Inferior parietal cortex (tissue), 1 donor: ENCODE measurements at regions not wholly inside any gene's neighbourhood (a gene's known extent, or its start where the extent isn't known, plus 50 kb on each side); places are given as distances from the start of the nearest gene placed in this dataset.
A peak's percentile ranks its signal among the peaks of the same experiment; 100 is the strongest.

Experiments
- DNase-seq: peaks from one replicate; pipeline ENCODE4 v3.0.0-alpha.2; 2016; ENCODE audit errors: extremely low spot score

DNA sequence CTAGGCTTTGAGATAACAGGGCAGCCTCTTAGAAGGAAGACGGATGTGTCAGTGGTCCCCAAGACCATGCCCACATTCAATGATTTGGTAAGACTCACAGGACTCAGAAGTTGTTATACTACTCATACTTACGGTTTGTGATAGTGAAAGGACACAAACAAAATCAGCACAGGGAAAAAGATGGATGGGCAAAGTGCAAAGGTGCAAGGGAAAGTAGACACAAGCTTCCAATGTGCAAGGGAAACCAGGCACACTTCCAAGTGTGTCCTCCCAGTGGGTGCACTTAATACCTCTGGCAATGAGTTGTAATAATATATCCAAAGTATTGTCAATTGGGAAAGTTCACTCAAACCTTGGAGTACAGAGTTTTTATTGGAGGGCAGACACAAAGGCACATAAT, 53.8 kb upstream of the VCX start:
- no peak for DNase-seq

DNA sequence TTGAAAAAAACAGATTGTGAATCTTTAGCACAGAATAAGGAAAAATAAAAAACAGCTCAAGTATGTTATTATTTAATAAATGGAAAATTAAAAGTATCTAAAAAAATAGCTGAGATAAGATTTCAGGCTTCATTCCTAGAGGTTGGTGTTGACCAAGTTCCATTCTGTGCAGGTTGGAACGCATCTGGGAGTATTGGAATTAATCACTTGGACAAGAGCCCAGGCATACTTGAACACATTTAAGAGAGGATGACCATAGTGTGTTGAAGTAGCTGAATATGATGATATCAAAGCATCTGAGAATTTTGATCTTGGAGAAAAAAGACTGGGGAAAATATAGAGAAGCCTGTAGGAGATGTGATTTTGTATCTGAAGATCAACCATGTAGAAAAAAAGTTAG, 54.6 kb upstream of the VCX start:
- no peak for DNase-seq

DNA sequence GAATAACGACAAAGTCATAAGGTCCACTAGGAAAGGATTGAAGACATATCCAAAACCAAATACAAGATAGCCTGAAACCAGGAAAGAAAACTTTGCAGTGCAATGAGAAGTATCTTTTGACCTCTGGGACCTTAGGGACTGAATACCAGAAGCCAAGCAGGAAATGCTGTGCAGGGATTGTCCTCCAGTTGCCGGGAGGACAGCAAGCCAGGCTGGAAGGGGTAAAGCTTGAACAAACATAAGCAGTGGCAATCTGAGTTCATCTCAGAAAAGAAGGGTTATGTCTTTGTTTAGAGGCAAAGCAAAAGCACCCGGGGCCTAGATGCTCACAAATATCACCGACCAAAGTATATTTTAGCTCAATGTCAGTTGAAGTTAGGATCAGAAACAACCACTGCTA, 55.3 kb upstream of the VCX start:
- no peak for DNase-seq

DNA sequence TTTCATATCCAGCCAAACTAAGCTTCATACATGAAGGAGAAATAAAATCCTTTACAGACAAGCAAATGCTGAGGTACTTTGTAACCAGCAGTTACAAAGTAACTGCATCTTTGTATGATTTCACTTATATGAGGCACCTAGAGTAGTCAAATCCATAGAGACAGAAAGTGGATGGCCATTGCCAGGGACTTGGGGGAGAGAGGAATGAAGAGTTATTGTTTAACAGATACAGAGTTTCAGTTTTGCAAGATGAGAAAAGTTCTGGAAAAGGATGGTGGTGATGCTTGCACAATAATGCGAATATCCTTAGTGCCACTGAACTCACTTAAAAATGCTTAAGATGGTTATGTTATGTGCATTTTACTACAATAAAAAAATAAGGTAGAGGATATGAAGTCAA, 58.4 kb upstream of the VCX start:
- DNase-seq: no peak

DNA sequence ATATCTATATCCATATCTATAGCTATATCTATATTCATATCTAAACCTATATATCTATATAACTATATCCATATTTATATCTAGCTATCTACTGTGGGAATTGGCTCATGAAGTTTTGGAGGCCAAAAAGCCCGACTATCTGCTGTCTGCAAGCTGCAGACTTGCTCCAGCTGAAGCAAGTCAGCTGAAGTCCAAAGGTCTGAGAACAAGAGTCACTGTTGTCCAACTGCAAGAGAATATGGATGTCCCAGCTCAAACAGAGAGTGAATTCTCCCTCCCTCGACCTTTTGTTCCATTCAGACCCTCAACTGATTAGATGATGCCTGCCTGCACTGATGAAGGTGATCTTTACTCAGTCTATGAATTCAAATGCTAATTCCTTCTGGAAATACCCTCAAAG, 63.3 kb upstream of the VCX start:
- DNase-seq: no peak

GRCh38 chrX:7775987-7776386, 67.0 kb upstream of the VCX start:
- no peak for DNase-seq

DNA sequence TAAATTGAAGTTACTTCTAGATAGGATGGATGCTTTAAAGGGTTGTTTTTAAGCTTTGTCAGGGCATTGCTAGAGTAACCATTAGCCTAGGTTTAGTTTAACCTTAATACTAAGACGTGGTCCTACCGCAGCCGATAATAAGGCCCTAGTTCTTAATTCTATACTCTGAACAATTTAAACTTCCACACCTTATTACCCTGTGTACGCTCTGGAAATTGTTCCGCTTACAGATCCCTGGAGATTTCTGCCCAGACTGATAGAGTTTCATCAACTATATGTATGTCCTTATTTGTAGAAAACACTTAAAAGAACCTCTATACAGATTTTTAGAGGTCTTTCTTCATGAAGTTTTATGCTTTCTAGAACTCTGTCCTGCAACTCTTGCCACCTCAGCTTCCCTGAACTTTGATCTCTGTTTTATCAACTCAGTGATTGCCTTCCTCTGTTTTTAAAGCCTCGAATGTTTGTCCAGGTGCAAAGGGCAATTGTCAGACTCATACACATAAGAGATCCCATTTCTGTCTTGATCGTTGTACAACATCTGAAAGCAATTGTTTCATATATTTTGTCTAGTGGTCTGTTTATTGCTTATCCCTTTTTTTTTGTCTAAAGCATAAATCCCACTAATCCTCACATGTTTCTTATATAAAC, 71.1 kb upstream of the VCX start:
- DNase-seq: no peak

DNA sequence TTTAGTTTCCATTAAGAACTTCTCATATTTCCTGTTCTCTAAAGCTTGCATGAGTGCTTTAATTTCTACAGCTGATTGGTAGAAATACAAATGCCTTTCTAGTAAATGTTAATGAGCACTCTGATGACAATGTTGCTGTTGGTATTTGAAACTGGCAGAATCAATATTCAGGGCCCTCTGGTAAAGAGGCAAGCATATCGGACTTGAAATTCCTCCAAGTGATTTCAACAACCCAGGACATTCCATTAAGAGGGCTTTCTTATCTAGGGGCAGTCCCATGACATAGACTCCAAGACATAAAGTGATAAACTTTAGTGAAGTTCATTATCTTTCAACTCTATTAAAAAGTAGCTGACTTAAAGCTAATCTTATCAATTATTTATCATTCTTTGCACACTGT, 83.1 kb upstream of the VCX start:
- no peak for DNase-seq

- no peak for DNase-seq
Observed at GRCh38 chrX:7746856-7747255, 96.1 kb upstream of the VCX start.

DNA sequence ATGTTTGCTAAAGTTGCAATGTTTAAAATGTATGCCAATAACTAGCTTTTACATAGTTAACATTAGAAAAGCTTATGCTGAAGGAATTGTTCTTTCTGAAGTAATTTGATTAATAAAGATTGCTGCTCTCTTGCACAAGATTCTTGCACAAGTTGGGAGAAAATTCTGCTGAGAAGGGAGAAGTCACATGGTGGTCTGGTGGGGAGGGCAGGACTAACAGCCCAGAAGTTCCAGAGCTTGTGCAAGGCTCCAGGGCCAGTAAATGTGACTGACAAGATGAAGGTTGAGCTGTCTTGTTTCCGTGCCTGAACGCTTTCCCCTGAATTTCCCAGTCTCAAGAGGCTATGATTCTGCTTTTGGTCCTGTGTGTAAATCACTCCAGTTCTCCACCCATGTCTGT, 112.9 kb upstream of the VCX start:
- DNase-seq: no peak

GRCh38 chrX:7720519-7720918, 122.5 kb upstream of the VCX start:
- DNase-seq: no peak

DNA sequence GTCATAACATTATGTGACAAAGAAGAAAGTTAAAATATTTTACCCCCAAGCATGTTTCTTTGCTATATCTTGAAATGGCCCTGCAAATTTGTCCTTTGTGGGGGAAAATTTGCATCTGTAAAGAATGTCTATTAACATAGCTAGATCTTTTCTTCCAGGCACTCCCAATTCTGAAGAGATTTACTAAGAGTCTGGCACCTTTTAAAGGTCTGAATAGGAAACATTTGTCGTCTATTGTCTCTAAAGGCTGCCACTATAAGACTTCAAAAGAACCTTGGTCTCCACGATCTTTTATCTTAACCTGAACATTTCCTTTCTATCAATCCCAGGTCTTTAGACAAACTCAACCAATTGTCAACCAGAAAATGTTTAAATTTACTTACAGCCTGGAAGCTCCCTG, 128.6 kb upstream of the VCX start:
- no peak for DNase-seq

- DNase-seq: no peak
Observed at GRCh38 chrX:7711167-7711566, 131.8 kb upstream of the VCX start.

- no peak for DNase-seq
Observed at GRCh38 chrX:7709845-7710244, 133.1 kb upstream of the VCX start.

DNA sequence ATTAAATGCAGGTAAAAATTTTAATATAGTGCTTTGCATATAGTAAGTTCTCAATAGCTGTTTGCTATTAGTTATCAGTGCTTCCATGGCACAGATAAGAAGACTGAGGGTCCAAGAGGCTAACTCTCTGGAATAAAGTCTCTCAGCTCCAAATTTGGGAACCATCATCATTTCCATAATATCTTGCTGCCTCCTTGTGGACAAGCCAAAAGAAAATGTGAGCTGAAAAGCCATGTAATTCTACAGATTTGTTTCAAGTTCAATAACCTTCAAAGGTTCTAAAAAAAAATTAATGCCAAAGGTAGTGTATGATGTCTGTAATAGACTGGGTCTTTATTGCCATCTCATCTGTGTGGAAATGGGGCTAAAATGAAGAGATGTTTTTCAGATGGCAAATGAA, 136.9 kb upstream of the VCX start:
- peak; percentile 11 for DNase-seq

GRCh38 chrX:7704205-7704604, 138.8 kb upstream of the VCX start:
- no peak for DNase-seq

DNA sequence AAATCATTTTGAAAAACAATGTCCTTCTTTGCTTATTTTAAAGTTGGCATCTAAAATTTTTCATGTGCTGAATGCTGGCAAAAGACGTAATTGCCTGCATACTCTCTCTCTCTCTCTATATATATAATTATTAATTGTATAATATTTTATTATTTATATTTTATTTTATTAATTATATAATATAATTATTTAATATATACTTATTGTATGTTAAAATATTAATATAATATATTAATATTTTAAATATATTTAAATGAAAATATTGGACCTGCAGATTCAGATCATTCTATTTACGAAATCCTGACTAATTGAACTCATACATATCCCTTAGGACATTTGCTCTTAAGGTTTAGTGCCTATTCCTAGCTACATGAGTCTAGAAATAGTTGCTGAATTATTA, 144.7 kb upstream of the VCX start:
- DNase-seq: no peak

DNA sequence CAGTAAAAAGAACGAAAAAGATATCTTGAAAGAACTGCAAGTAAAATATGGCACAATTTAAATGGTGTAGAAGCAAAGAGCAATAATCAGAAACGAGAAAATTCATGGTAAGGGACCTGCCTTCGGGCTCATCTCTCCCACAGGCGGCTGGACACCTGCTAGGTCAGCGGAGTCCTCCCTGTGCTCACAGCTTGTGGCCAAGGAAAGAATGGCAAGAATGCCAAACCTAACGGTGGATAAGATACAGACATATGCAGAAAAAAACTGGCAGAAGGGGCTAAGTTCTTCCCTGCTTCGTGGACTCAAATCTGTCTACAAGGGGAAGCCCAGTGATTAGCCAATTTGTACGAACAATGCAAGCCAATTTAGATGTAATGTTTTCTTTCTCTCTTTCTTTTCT, 152.1 kb upstream of the VCX start:
- DNase-seq: no peak

GRCh38 chrX:7689791-7690412, 153.1 kb upstream of the VCX start:
- no peak for DNase-seq

- DNase-seq: no peak
Observed at GRCh38 chrX:7680181-7680580, 162.8 kb upstream of the VCX start.

DNA sequence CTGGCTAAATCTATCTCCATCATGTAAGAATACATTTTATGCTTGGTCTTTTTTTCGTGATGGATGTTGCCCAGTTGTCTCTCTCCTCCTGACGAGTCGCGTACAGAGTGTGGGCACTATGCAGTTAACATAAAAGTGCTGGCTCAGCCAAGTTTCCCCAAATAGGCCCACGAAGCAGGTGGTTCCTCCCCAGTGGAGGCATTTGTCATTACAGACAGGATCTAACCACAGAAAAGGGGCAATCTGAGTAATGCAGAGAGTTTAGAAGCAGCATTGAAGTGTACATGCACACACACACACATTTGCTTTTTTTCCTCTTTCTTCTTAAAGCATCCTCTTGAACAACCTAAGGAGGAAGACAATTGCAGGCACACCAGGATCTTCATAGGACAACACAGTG, 188.7 kb upstream of the VCX start:
- no peak for DNase-seq

- no peak for DNase-seq
Observed at GRCh38 chrX:7647831-7648230, 195.1 kb upstream of the VCX start.

GRCh38 chrX:7641141-7641540, 201.8 kb upstream of the VCX start:
- no peak for DNase-seq

DNA sequence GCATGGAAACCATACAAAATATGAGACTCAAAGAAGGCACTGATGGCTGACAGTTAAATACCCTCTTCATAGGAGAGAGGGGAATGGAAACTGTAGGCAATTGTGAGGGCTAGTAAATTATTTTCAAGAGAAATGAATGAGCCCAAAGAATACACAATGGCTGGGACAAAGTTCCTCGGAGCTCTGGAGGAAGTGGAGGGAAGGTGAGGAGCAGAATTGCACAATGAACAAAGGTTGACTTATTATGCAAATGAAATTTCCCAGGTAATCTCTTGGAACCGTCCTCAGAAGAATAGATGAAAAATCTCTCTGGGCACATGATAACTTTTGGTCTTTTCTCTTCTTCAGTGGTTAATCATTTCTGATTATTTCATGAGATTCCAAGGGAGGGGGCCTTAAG, 202.6 kb upstream of the VCX start:
- DNase-seq: no peak
